Skeletal muscle satellite cell (primary cell): ENCODE measurements at regions not wholly inside any gene's neighbourhood (a gene's known extent, or its start where the extent isn't known, plus 50 kb on each side); places are given as distances from the start of the nearest gene placed in this dataset.

Source experiments
- H3K27me3 ChIP-seq: 2 replicates; pipeline ENCODE4 v1.7.0; 2013; ENCODE audit warnings: low read length; ENCODE audit not compliant: control insufficient read depth, insufficient read depth
- H3K36me3 ChIP-seq: 2 replicates; pipeline ENCODE4 v1.7.0; 2013; ENCODE audit warnings: mild to moderate bottlenecking, control low read depth, low read length; ENCODE audit not compliant: insufficient read depth
- H3K4me1 ChIP-seq: 2 replicates; pipeline ENCODE4 v1.7.0; 2013; ENCODE audit warnings: low read length; ENCODE audit not compliant: control insufficient read depth, insufficient read depth
- H3K4me2 ChIP-seq: 2 replicates; pipeline ENCODE4 v1.7.0; 2013; ENCODE audit warnings: mild to moderate bottlenecking, low read length
- H3K4me3 ChIP-seq: 2 replicates; pipeline ENCODE4 v1.7.0; 2013; ENCODE audit warnings: low read length
- H3K9ac ChIP-seq: 2 replicates; pipeline ENCODE4 v1.7.0; 2013; ENCODE audit warnings: mild to moderate bottlenecking, low read depth, low read length, moderate library complexity
- H3K9me3 ChIP-seq: replicated peaks from 2 replicates; pipeline ENCODE4 v1.7.0; 2013; ENCODE audit warnings: mild to moderate bottlenecking, control low read depth, low read length

DNA sequence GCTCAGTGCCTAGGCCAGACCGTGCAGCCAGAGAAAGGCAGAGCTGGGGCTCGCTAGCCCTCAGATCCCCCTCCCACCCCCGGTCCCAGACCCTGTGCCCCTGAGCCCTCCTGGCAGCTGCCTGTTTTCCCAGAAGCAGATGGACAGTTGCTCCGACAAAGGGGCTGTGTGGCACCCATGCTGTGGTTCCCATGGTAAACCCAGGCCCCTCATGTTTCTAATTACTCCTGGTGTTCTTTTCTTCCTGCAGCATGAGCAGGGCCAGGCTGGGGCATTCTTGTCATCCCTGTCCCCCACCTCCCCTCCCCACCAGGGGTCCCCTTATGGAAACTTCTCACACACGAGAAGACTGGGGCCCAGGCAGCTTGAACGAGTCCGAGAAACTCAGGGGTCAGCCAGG, 269.6 kb downstream of the HAUS1 start:
- H3K4me1 ChIP-seq, result no peaks in the 10 kb centered on the region
- H3K36me3 ChIP-seq, result no peaks in the 10 kb centered on the region
- no peaks in the 10 kb centered on the region for H3K9me3 ChIP-seq
- H3K27me3 ChIP-seq, result peaks cover 9% of the 10 kb centered on the region
- no peak overlapping the region for H3K4me2 ChIP-seq
- no peak overlapping the region for H3K9ac ChIP-seq
- H3K4me3 ChIP-seq, result no peak overlapping the region

DNA sequence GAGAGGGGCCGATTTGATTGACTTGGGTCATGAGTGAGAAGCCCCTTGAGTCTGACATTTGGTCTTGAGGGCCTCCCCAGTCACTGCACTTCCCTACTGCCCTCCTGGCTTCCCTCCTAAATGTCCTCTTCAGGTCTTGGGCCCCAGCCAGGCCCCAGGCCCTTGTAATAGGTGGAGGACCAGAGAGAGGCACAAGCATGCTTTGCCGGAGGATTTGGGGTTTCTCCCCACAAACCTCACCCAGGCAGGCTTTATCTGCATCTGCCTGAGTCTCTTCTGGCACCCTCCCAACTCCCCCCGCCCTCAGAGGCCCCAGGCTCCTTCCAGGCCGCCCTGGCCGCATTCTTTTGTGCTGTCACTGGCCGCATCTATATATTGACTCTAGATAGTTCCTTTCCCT, 270.7 kb downstream of the HAUS1 start:
- Histone ChIP-seq H3K9ac (no peak overlapping the region), H3K4me3 (no peak overlapping the region), H3K4me2 (no peak overlapping the region), H3K27me3 (peaks cover 9% of the 10 kb centered on the region), H3K9me3 (no peaks in the 10 kb centered on the region), H3K36me3 (no peaks in the 10 kb centered on the region), H3K4me1 (no peaks in the 10 kb centered on the region)

DNA sequence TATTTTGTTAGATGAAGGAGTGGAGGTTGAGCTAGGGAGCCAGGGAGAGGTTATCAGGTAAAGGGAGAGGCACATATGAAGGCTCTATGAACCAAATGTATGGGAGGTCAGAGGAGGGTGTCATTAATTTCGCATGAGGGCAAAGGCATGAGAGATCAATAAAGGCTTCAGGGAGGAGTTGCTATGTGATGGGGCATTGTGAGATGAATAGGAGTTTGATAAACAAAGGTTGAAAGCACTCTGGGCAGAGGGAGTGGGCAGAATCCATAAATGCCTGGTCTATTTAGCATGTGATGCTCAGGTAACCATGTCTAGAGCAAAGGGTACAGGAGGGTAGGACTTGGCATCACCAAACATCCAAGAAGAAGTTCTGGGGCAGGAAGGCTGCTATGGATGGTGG, 273.4 kb downstream of the HAUS1 start:
- Histone ChIP-seq H3K27me3 (peaks cover 14% of the 10 kb centered on the region), H3K36me3 (no peaks in the 10 kb centered on the region), H3K9me3 (no peaks in the 10 kb centered on the region)

DNA sequence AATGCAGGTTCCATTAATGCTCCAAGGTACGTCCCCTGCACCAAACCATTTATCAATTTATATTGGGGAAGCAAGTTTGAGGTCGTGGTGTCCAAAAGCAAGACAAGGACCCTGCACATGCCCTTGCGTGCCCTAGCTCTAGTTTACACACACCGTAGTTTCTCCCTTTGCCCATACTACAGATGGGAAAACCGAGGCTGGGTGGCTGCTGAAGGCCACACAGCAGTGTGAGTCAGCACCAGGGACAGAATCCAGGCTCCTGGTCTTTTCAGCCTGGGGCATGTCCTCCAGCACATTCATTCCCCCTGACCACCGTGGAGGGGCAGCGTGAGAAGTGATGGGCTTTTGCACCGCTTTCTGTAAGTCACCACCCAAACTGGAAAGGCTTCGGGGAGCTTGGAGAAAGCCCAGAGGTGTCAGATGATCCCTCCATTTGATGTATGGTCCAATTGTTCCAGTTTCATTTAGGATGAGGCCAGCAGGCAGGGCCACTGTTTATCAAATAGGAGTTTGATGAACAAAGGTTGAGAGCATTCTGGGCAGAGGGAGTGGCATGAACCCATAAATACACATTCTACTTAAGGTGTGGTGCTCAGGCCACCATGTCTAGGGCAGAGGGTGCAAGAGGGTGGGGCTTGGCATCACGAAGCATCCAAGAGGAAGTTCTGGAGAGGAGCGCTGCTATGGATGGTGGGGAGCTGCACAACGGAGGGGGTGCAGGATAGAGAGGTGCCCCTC, 274.1 kb downstream of the HAUS1 start:
- H3K9ac ChIP-seq, result no peak overlapping the region
- H3K27me3 ChIP-seq, result peaks cover 14% of the 10 kb centered on the region
- no peaks in the 10 kb centered on the region for H3K4me1 ChIP-seq

More for the DNA sequence above, 273.4 kb downstream of the HAUS1 start:
- H3K4me2 ChIP-seq, result no peak overlapping the region
- H3K4me1 ChIP-seq, result no peaks in the 10 kb centered on the region
- H3K9ac ChIP-seq, result no peak overlapping the region
- no peak overlapping the region for H3K4me3 ChIP-seq

DNA sequence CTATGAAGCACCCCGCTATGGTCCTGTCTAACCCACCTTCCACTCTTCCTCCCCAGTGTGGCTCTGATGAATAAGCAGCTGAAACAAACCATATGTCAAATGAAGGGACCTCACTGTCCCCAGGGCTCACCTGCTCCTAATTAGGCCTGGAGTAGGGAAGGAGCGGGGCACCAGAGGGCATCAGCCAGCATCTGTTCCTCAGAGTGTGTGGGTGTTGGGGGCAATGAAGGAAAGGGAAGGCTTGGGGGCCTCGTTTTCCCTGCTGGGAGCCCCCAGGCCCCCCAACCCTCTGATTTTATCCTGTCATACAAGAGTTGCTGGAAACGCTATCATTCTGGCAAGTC, 274.7 kb downstream of the HAUS1 start:
- Histone ChIP-seq H3K4me1 (no peaks in the 10 kb centered on the region), H3K9me3 (no peaks in the 10 kb centered on the region), H3K4me3 (no peak overlapping the region), H3K27me3 (peaks cover 14% of the 10 kb centered on the region), H3K36me3 (no peaks in the 10 kb centered on the region), H3K9ac (no peak overlapping the region), H3K4me2 (no peak overlapping the region)

More for the DNA sequence above, 274.1 kb downstream of the HAUS1 start:
- Histone ChIP-seq H3K9me3 (no peaks in the 10 kb centered on the region), H3K4me3 (no peak overlapping the region), H3K36me3 (no peaks in the 10 kb centered on the region), H3K4me2 (no peak overlapping the region)

DNA sequence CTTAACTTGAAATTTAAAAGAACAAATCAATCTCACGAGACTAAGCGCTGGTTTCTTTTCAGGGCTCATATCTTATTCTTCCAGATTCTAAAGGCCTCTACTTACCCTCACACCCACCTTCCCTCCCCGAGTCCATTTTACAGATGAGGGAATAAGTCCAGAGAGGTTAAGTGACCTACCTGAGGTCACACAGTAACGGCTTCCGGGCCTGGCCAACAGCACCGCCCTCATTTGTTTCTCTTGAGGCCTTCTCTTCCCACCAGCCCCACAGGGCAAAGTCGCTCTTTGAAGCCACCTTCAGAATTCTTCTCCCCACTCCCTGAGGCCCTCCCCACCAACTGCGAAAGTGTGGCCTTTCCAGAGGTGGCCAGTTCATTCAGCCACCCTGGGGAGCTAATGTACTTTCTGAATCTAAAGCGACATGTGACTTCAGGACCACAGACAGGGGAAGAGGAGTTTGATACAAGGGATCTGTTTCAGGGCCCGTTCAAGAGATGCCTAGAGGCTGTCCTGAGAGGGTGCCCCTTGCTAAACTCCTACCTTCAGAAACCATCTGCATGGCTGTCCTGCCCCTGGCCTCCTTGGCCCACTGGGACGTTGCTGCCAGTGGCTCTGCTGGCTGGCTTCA, 275.3 kb downstream of the HAUS1 start:
- Histone ChIP-seq H3K36me3 (no peaks in the 10 kb centered on the region), H3K4me3 (no peak overlapping the region), H3K9ac (no peak overlapping the region), H3K27me3 (peaks cover 14% of the 10 kb centered on the region), H3K4me1 (no peaks in the 10 kb centered on the region), H3K4me2 (no peak overlapping the region), H3K9me3 (no peaks in the 10 kb centered on the region)

DNA sequence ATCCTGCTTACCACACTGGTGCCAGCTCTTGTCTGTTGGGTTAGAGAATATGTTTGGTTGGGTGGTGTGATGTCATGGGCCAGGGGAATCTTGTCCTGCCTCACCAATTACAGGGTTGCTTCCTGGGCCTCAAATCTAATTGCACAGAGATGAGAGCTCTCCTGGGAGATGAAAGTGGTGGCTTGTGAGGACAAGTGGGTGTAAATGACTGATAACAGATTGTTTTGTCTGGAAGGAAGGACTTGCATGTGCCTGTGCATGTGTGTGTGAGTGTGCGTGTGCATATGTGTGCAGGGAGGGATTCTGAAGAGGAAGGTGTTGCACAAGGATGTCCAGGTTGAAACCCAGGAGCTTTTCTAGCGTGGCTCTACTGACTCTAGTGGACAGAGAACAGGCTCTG, 271.9 kb downstream of the LOXHD1 start:
- Histone ChIP-seq H3K36me3 (no peaks in the 10 kb centered on the region), H3K9me3 (no peaks in the 10 kb centered on the region), H3K4me2 (no peak overlapping the region), H3K27me3 (peaks cover 44% of the 10 kb centered on the region), H3K4me3 (no peak overlapping the region), H3K9ac (no peak overlapping the region), H3K4me1 (no peaks in the 10 kb centered on the region)

DNA sequence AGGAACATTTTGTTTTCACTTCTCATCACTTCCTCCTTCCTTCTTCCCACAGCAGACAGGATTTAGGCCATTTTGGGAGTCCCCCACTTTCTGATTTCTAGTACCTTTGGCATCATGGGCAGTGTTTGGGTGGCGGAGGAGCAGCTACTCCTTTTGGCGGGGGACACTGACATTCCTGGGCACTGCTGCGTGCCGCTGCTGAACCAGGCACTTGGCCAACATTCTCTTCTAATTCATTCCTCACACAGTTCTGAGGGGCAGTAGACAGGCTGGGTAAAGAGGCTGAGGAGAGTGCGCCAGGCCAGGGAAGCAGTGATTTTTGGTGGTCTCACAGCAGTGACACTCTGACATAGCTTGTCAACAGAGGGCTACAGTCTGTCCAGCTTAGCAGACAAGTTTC, 270.2 kb downstream of the LOXHD1 start:
- peaks cover 39% of the 10 kb centered on the region for H3K27me3 ChIP-seq
- H3K4me2 ChIP-seq, result no peak overlapping the region
- no peak overlapping the region for H3K9ac ChIP-seq
- H3K4me1 ChIP-seq, result no peaks in the 10 kb centered on the region
- no peaks in the 10 kb centered on the region for H3K9me3 ChIP-seq
- H3K36me3 ChIP-seq, result no peaks in the 10 kb centered on the region
- no peak overlapping the region for H3K4me3 ChIP-seq

DNA sequence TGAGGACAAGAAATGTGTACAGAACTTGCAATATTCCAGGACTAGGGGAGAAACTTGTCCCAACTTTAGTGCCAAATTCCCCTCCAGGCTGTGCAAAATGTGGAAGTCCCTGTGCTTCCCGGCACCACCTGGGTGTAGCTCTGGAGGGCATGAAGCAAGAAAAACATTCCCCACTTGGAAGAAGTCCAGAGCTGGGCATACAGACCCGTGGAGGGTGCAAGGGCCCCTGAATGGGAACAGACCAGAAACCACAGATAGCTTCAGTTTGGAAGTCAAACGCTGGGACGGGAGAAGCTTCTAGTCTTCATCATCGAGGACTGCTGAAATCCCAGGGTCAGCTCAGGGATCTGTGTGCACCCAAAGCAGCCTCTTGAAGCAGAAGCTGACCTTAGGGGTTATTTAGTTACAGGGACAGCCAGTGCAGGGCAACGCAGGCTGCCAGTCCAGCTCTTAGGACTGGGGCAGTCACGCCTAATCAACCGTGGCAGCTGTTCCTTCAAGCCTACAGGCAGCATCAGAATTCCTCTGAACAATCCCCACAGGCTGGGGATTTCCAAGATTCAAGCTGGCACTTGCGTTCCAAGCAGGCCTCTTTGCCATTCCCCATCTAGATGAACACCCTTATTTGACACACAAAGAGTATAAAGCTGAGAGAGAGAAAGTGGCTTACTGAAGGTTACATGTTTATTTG, 269.4 kb downstream of the LOXHD1 start:
- Histone ChIP-seq H3K4me3 (no peak overlapping the region), H3K9me3 (no peaks in the 10 kb centered on the region), H3K4me1 (no peaks in the 10 kb centered on the region)

DNA sequence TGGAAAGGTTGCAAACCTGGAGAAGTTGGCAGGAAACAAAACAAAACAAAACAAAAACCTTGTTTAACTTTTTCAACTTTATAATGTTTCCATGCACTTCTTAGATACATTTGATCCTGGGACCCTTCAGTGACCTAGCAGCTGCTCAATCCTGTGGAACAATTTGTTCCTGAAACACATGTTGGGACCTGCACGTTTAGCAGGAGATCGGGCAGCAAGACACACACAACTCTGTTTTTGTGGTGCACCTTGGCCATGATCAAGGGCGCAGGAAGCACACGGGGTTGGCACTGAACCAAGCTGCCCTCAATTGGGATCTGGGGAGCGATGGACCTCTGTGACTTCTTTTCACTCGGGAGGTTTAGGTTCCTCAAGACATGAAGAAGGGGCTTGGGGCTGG, 268.7 kb downstream of the LOXHD1 start:
- Histone ChIP-seq H3K36me3 (no peaks in the 10 kb centered on the region), H3K9ac (no peak overlapping the region), H3K27me3 (peaks cover 39% of the 10 kb centered on the region), H3K4me3 (no peak overlapping the region), H3K4me1 (no peaks in the 10 kb centered on the region), H3K4me2 (no peak overlapping the region), H3K9me3 (no peaks in the 10 kb centered on the region)

More for the DNA sequence above, 269.4 kb downstream of the LOXHD1 start:
- H3K9ac ChIP-seq, result no peak overlapping the region
- H3K27me3 ChIP-seq, result peaks cover 39% of the 10 kb centered on the region
- H3K36me3 ChIP-seq, result no peaks in the 10 kb centered on the region
- H3K4me2 ChIP-seq, result no peak overlapping the region

DNA sequence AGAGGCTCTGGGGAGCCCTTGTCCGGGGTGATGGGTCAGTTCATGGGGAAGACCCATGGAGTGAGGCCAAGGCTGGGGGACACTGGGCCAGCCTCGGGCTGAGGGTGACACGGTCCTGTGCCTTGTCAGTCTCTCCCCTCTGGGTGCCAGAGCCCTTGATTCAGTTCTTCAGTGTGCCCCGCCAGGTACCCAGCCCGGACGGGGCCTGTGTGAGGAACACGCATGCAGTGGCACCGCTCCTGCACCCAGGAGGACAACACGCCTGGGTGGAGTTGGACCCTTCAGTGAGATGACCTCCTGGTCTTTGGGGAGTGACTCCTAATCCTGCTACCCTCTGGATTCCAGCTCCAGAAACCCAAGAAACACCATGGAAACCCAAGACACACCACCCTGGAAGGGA, 264.4 kb downstream of the LOXHD1 start:
- Histone ChIP-seq H3K4me2 (no peak overlapping the region), H3K36me3 (no peaks in the 10 kb centered on the region), H3K4me3 (no peak overlapping the region), H3K4me1 (no peaks in the 10 kb centered on the region), H3K27me3 (peaks cover 32% of the 10 kb centered on the region), H3K9ac (no peak overlapping the region), H3K9me3 (no peaks in the 10 kb centered on the region)
